Mesenchymal stem cell (in vitro differentiated cells and primary cell): ENCODE measurements at regions not wholly inside any gene's neighbourhood (a gene's known extent, or its start where the extent isn't known, plus 50 kb on each side); places are given as distances from the start of the nearest gene placed in this dataset.
"Not testable (repeated sequence)": the region's sequence is repeated elsewhere in the genome, so short reads cannot be mapped to it uniquely, and the experiment has no call there.

Experiments
- DNase-seq: peaks from one replicate; pipeline ENCODE4 v3.0.0-alpha.2; 2013
- H2AFZ ChIP-seq: one replicate; pipeline ENCODE4 v1.6.1; 2013; ENCODE audit warnings: low read depth, mild to moderate bottlenecking, control low read depth, inconsistent platforms, low read length, moderate library complexity
- H2AK5ac ChIP-seq: 2 replicates; pipeline ENCODE4 v1.6.1; 2013; ENCODE audit warnings: low read length, moderate library complexity, mild to moderate bottlenecking, inconsistent platforms; ENCODE audit not compliant: severe bottlenecking
- H2BK120ac ChIP-seq: one replicate; pipeline ENCODE4 v1.6.1; 2013; ENCODE audit warnings: low read depth, mild to moderate bottlenecking, inconsistent platforms, low read length, moderate library complexity
- H2BK12ac ChIP-seq, 2 experiments: one replicate each; pipeline ENCODE4 v1.6.1; 2013; ENCODE audit warnings: inconsistent platforms in 2 of 2, low read length in 2 of 2, mild to moderate bottlenecking in 2 of 2, moderate library complexity in 2 of 2, control low read depth in 1 of 2
- H2BK15ac ChIP-seq: one replicate; pipeline ENCODE4 v1.6.1; 2013; ENCODE audit warnings: mild to moderate bottlenecking, low read depth, inconsistent platforms; ENCODE audit not compliant: poor library complexity, severe bottlenecking
- H2BK5ac ChIP-seq: 2 replicates; pipeline ENCODE4 v1.6.1; 2013; ENCODE audit warnings: low read depth, mild to moderate bottlenecking, low read length, control low read depth, inconsistent platforms; ENCODE audit not compliant: poor library complexity, severe bottlenecking
- H3K14ac ChIP-seq, 2 experiments: one replicate each; pipeline ENCODE4 v1.6.1; 2013; ENCODE audit warnings: inconsistent platforms in 2 of 2, low read length in 2 of 2, control low read depth in 1 of 2, mild to moderate bottlenecking in 1 of 2, moderate library complexity in 1 of 2
- H3K18ac ChIP-seq, 2 experiments: one replicate each; pipeline ENCODE4 v1.6.1; 2013; ENCODE audit warnings: inconsistent platforms in 2 of 2, low read length in 2 of 2, control low read depth in 1 of 2, low read depth in 1 of 2, mild to moderate bottlenecking in 1 of 2
- H3K23ac ChIP-seq, 2 experiments: one replicate each; pipeline ENCODE4 v1.6.1; 2013; ENCODE audit warnings: inconsistent platforms in 2 of 2, low read length in 2 of 2, mild to moderate bottlenecking in 2 of 2, moderate library complexity in 2 of 2, control low read depth in 1 of 2
- H3K27ac ChIP-seq: 2 replicates; pipeline ENCODE4 v1.5.1; 2013; ENCODE audit warnings: mild to moderate bottlenecking, moderate library complexity, low read length, control low read depth, inconsistent platforms; ENCODE audit not compliant: poor library complexity, severe bottlenecking
- H3K27me3 ChIP-seq, 2 experiments: 2 replicates each; pipeline versions ENCODE4 v1.6.1 to v1.7.0; 2013; ENCODE audit warnings: low read length in 2 of 2, mild to moderate bottlenecking in 2 of 2, moderate library complexity in 2 of 2, control low read depth in 1 of 2, inconsistent platforms in 1 of 2; ENCODE audit not compliant: control insufficient read depth in 1 of 2, insufficient read depth in 1 of 2
- H3K36me3 ChIP-seq, 2 experiments: 2 replicates each; pipeline versions ENCODE4 v1.6.1 to v1.7.0; 2013; ENCODE audit warnings: low read length in 2 of 2, control low read depth in 1 of 2, inconsistent platforms in 1 of 2, low read depth in 1 of 2, mild to moderate bottlenecking in 1 of 2; ENCODE audit not compliant: insufficient read depth in 2 of 2, control insufficient read depth in 1 of 2
- H3K4ac ChIP-seq, 2 experiments: one replicate each; pipeline ENCODE4 v1.6.1; 2013; ENCODE audit warnings: inconsistent platforms in 2 of 2, low read length in 2 of 2, mild to moderate bottlenecking in 2 of 2, moderate library complexity in 2 of 2, control low read depth in 1 of 2, low read depth in 1 of 2
- H3K4me1 ChIP-seq: 2 replicates; pipeline ENCODE4 v1.6.1; 2013; ENCODE audit warnings: low read depth, low read length, control low read depth; ENCODE audit not compliant: control insufficient read depth, insufficient read depth
- H3K4me2 ChIP-seq: 2 replicates; pipeline ENCODE4 v1.6.1; 2013; ENCODE audit warnings: low read length, mild to moderate bottlenecking, inconsistent platforms; ENCODE audit not compliant: poor library complexity, severe bottlenecking
- H3K4me3 ChIP-seq, 2 experiments: 2 replicates each; pipeline versions ENCODE4 v1.5.1 to v1.7.0; 2013; ENCODE audit warnings: low read length in 2 of 2, mild to moderate bottlenecking in 2 of 2, control low read depth in 1 of 2, low read depth in 1 of 2; ENCODE audit not compliant: insufficient read depth in 1 of 2
- H3K79me1 ChIP-seq: replicated peaks from 2 replicates; pipeline ENCODE4 v1.6.1; 2013; ENCODE audit warnings: mild to moderate bottlenecking, control low read depth, low read length, inconsistent platforms; ENCODE audit not compliant: poor library complexity, severe bottlenecking
- H3K9ac ChIP-seq: 2 replicates; pipeline ENCODE4 v1.7.0; 2013; ENCODE audit warnings: mild to moderate bottlenecking, low read length, moderate library complexity
- H3K9me3 ChIP-seq: 2 replicates; pipeline ENCODE4 v1.7.0; 2013; ENCODE audit warnings: mild to moderate bottlenecking, low read length; ENCODE audit not compliant: control insufficient read depth
- H4K8ac ChIP-seq: one replicate; pipeline ENCODE4 v1.6.1; 2013; ENCODE audit warnings: inconsistent platforms, mild to moderate bottlenecking, low read length, moderate library complexity
- H4K91ac ChIP-seq: one replicate; pipeline ENCODE4 v1.6.1; 2013; ENCODE audit warnings: mild to moderate bottlenecking, low read length, inconsistent platforms
- WGBS: methylation state at CpG from one replicate; pipeline ENCODE4 v1.1.7; 2013; ENCODE audit warnings: mixed read lengths; 5-methylcytosine and 5-hydroxymethylcytosine counted together

DNA sequence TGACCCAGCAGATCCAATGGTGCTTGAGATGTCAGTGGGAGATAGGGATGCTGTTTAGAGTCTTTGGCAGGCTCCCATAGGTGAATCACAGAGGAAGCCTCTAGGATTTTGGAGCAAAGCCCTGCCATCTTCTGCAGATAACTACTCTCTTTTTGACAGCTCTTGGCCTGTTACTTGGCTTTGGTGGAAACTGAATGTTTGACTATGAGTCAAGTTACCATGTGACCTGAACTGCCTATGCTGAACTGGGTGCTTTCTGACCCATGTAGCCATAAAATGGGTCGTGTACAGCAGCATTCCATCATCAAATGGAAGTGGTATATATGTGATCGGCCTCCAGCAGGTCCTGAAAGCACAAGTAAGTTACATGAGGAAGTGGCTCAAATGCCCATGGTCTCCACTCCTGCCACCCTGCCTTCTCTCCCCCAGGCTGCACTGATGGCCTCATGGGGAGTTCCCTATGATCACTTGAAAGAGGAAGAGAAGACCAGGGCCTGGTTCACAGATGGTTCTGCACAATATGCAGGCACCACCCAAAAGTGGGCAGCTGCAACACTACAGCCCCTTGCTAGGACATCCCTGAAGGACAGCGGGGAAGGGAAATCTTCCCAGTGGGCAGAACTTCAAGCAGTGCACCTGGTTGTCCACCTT is 105.6 kb upstream of the ZC3H12A start:
- not testable (repeated sequence) for H2BK15ac ChIP-seq, H3K18ac ChIP-seq, H2AK5ac ChIP-seq, H3K79me1 ChIP-seq, H4K8ac ChIP-seq, H3K27me3 ChIP-seq, H3K9ac ChIP-seq, H3K4ac ChIP-seq, H3K4me1 ChIP-seq, H2BK12ac ChIP-seq, H2AFZ ChIP-seq, H2BK5ac ChIP-seq, H3K4me3 ChIP-seq, H3K36me3 ChIP-seq, H3K4me2 ChIP-seq, H3K23ac ChIP-seq, H4K91ac ChIP-seq, H3K14ac ChIP-seq, DNase-seq, H2BK120ac ChIP-seq, H3K9me3 ChIP-seq, H3K27ac ChIP-seq
- WGBS, result 53% methylated on average over 3 of the region's 3 CpGs

DNA sequence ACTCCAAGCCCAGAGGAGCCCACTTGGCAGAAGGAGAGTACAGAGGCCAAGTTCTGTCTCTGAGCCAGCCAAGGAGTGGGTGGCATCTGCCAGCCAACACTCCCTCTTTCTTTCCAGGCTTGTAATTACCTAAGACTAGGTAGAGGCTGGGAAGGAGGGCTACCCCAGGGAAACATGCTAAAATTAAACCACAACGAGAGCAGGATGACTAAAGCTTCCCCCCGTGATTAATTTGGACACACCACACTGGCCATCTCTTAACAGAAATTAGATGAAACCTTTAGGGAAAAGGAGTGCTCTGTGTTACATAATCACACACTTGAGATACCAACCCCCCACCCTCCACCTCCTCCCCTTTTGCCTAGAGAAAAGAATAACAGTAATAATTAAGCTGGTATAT is 102.1 kb upstream of the ZC3H12A start:
- Histone ChIP-seq H3K23ac (no peak overlapping the region), H3K36me3 (no peaks in the 10 kb centered on the region), H2BK5ac (no peak overlapping the region), H3K4me2 (no peak overlapping the region), H3K9ac (no peak overlapping the region), H3K79me1 (no peaks in the 10 kb centered on the region), H3K4me3 (no peak overlapping the region), H3K14ac (no peak overlapping the region), H3K4ac (no peak overlapping the region), H4K8ac (no peak overlapping the region), H3K4me1 (no peaks in the 10 kb centered on the region), H2BK15ac (no peak overlapping the region), H3K9me3 (no peaks in the 10 kb centered on the region), H2AFZ (no peak overlapping the region), H4K91ac (no peak overlapping the region), H2BK12ac (no peak overlapping the region), H3K27ac (no peak overlapping the region), H2BK120ac (no peak overlapping the region), H2AK5ac (no peak overlapping the region), H3K27me3 (no peaks in the 10 kb centered on the region), H3K18ac (no peak overlapping the region)
- no CpG with 5 or more reads among the region's 2 CpGs for WGBS
- DNase-seq, result no peak

DNA sequence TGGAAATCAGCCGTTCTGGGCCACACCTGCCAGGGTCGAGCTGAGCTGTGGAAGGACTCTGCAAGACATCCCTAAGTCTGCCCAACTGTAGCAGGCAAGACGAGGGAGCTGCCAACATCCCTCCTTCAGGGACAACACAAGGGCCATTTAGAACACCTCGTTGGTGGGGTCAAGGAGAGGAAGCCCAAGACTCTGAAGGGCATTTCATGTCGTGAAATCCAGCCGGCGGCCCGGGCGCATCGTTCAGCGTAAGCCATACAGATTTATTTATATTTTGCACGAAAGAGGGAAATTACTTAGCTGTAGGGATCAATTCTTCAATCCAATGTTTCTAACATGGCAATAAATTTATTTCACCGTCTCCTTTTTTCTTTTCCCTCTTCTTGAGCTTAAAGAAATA is 101.7 kb upstream of the ZC3H12A start:
- Histone ChIP-seq H2AFZ (no peak overlapping the region), H3K27ac (no peak overlapping the region), H4K91ac (no peak overlapping the region), H4K8ac (no peak overlapping the region), H3K9ac (no peak overlapping the region), H3K18ac (no peak overlapping the region), H3K9me3 (no peaks in the 10 kb centered on the region), H3K36me3 (no peaks in the 10 kb centered on the region), H3K4me2 (no peak overlapping the region), H2BK5ac (no peak overlapping the region), H3K79me1 (no peaks in the 10 kb centered on the region), H2BK15ac (no peak overlapping the region), H3K4me3 (no peak overlapping the region), H2AK5ac (no peak overlapping the region), H3K27me3 (no peaks in the 10 kb centered on the region), H3K4me1 (no peaks in the 10 kb centered on the region), H3K14ac (no peak overlapping the region), H3K4ac (no peak overlapping the region), H2BK12ac (no peak overlapping the region), H3K23ac (no peak overlapping the region), H2BK120ac (no peak overlapping the region)
- no peak for DNase-seq
- WGBS, result 76% methylated on average over 9 of the region's 13 CpGs

- no peak overlapping the region for H2AK5ac ChIP-seq
- no peaks in the 10 kb centered on the region for H3K27me3 ChIP-seq
- no peak overlapping the region for H3K14ac ChIP-seq
- H2BK15ac ChIP-seq, result no peak overlapping the region
- no peak overlapping the region for H3K4me3 ChIP-seq
- no peak overlapping the region for H3K4ac ChIP-seq
- no peaks in the 10 kb centered on the region for H3K36me3 ChIP-seq
- no peaks in the 10 kb centered on the region for H3K9me3 ChIP-seq
- H3K18ac ChIP-seq, result no peak overlapping the region
- H2BK12ac ChIP-seq, result no peak overlapping the region
- no peak overlapping the region for H2BK5ac ChIP-seq
- no peaks in the 10 kb centered on the region for H3K4me1 ChIP-seq
- no peak overlapping the region for H3K4me2 ChIP-seq
- no peak overlapping the region for H3K27ac ChIP-seq
- H2AFZ ChIP-seq, result no peak overlapping the region
- H3K23ac ChIP-seq, result no peak overlapping the region
- DNase-seq, result no peak
- H2BK120ac ChIP-seq, result no peak overlapping the region
- no peak overlapping the region for H3K9ac ChIP-seq
- H3K79me1 ChIP-seq, result no peaks in the 10 kb centered on the region
- 63% methylated on average over 3 of the region's 3 CpGs for WGBS
- H4K8ac ChIP-seq, result no peak overlapping the region
- no peak overlapping the region for H4K91ac ChIP-seq
These were observed 101.0 kb upstream of the ZC3H12A start for GRCh38 chr1:37373413-37373812.
